ENCODE measurements at regions not wholly inside any gene's neighbourhood (a gene's known extent, or its start where the extent isn't known, plus 50 kb on each side); places are given as distances from the start of the nearest gene placed in this dataset.

DNA sequence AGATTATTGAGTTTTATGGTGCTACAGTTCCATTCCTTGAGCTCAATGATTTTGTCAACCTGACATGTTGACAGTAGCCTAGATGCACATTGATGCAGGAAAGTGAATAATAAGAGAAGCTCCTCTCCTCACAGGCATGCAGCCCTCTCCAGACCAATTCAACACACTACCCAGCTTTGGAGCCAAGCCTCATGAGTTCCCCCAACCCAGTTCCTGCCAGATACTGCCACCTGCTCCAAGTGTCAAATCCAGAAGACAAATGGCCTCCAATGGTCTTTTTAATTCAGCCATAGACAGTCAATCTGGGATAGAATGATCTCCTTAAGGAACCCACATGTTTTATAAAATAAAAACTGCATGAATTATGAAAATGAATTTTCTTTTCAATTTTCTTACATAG, 83.7 kb upstream of the ARHGEF3 start:
- TF ChIP-seq, protein P1, sequence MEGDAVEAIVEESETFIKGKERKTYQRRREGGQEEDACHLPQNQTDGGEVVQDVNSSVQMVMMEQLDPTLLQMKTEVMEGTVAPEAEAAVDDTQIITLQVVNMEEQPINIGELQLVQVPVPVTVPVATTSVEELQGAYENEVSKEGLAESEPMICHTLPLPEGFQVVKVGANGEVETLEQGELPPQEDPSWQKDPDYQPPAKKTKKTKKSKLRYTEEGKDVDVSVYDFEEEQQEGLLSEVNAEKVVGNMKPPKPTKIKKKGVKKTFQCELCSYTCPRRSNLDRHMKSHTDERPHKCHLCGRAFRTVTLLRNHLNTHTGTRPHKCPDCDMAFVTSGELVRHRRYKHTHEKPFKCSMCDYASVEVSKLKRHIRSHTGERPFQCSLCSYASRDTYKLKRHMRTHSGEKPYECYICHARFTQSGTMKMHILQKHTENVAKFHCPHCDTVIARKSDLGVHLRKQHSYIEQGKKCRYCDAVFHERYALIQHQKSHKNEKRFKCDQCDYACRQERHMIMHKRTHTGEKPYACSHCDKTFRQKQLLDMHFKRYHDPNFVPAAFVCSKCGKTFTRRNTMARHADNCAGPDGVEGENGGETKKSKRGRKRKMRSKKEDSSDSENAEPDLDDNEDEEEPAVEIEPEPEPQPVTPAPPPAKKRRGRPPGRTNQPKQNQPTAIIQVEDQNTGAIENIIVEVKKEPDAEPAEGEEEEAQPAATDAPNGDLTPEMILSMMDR (IDR thresholded peaks at IDR 0.05; ENCODE audit: borderline replicate concordance, extremely low read depth, insufficient read depth) = no peak
- FAIRE-seq (no peak), DNase-seq (no peak)
- no peaks in the 10 kb centered on the region for H3K36me3 ChIP-seq (ENCODE audit: control insufficient read depth in 2 of 3, insufficient read depth in 3 of 3, low read length in 3 of 3)
- peaks cover 0 to 3% (median 0%) of the 10 kb centered on the region in 3 donors for H3K4me1 ChIP-seq (ENCODE audit: control insufficient read depth in 2 of 3, insufficient read depth in 2 of 3, low read depth in 1 of 3, low read length in 3 of 3)
- no peaks in the 10 kb centered on the region for H3K9me3 ChIP-seq (ENCODE audit: control insufficient read depth in 2 of 3, insufficient read depth in 1 of 3, low read length in 3 of 3)
- no peak overlapping the region for H3K27ac ChIP-seq (ENCODE audit: low read depth in 2 of 2, low read length in 2 of 2)
- intact Hi-C loops (cut with DNase I) = no loop called here
- no peak overlapping the region for H3K4me3 ChIP-seq (ENCODE audit: low read length in 3 of 3)
- no peak overlapping the region for H3K9ac ChIP-seq (ENCODE audit: low read length in 3 of 3)
- H3K27me3 ChIP-seq (ENCODE audit: control insufficient read depth, insufficient read depth, low read length) = no peaks in the 10 kb centered on the region

GRCh38 chr3:56884387-56884786, 82.6 kb upstream of the ARHGEF3 start:
- FAIRE-seq (no peak), DNase-seq (no peak)
- no peak overlapping the region for H3K9ac ChIP-seq (ENCODE audit: low read length in 3 of 3)
- H3K9me3 ChIP-seq (ENCODE audit: control insufficient read depth in 2 of 3, insufficient read depth in 1 of 3, low read length in 3 of 3) = no peaks in the 10 kb centered on the region
- H3K4me1 ChIP-seq (ENCODE audit: control insufficient read depth in 2 of 3, insufficient read depth in 2 of 3, low read depth in 1 of 3, low read length in 3 of 3) = peaks cover 0 to 3% (median 0%) of the 10 kb centered on the region in 3 donors
- no peaks in the 10 kb centered on the region for H3K36me3 ChIP-seq (ENCODE audit: control insufficient read depth in 2 of 3, insufficient read depth in 3 of 3, low read length in 3 of 3)
- intact Hi-C loops (cut with DNase I) = no loop called here
- H3K27me3 ChIP-seq (ENCODE audit: control insufficient read depth, insufficient read depth, low read length) = no peaks in the 10 kb centered on the region
- H3K27ac ChIP-seq (ENCODE audit: low read depth in 2 of 2, low read length in 2 of 2) = no peak overlapping the region
- no peak overlapping the region for H3K4me3 ChIP-seq (ENCODE audit: low read length in 3 of 3)
- TF ChIP-seq, protein P1 (IDR thresholded peaks at IDR 0.05; ENCODE audit: borderline replicate concordance, extremely low read depth, insufficient read depth) = no peak

- Histone ChIP-seq H3K4me1 (ENCODE audit: control insufficient read depth in 2 of 3, insufficient read depth in 2 of 3, low read depth in 1 of 3, low read length in 3 of 3) (peaks cover 0 to 3% (median 0%) of the 10 kb centered on the region in 3 donors), H3K27ac (ENCODE audit: low read depth in 2 of 2, low read length in 2 of 2) (no peak overlapping the region), H3K9me3 (ENCODE audit: control insufficient read depth in 2 of 3, insufficient read depth in 1 of 3, low read length in 3 of 3) (no peaks in the 10 kb centered on the region), H3K4me3 (ENCODE audit: low read length in 3 of 3) (no peak overlapping the region), H3K27me3 (ENCODE audit: control insufficient read depth, insufficient read depth, low read length) (no peaks in the 10 kb centered on the region), H3K9ac (ENCODE audit: low read length in 3 of 3) (no peak overlapping the region), H3K36me3 (ENCODE audit: control insufficient read depth in 2 of 3, insufficient read depth in 3 of 3, low read length in 3 of 3) (no peaks in the 10 kb centered on the region)
- intact Hi-C loops (cut with DNase I) = no loop called here
- DNase-seq = no peak
- FAIRE-seq = no peak
- TF ChIP-seq, protein P1 (IDR thresholded peaks at IDR 0.05; ENCODE audit: borderline replicate concordance, extremely low read depth, insufficient read depth) = no peak
Observed at GRCh38 chr3:56883828-56884227, 82.1 kb upstream of the ARHGEF3 start.

- Histone ChIP-seq H3K9me3 (ENCODE audit: control insufficient read depth in 2 of 3, insufficient read depth in 1 of 3, low read length in 3 of 3) (no peaks in the 10 kb centered on the region), H3K4me1 (ENCODE audit: control insufficient read depth in 2 of 3, insufficient read depth in 2 of 3, low read depth in 1 of 3, low read length in 3 of 3) (peaks cover 0 to 3% (median 0%) of the 10 kb centered on the region in 3 donors), H3K27ac (ENCODE audit: low read depth in 2 of 2, low read length in 2 of 2) (no peak overlapping the region), H3K27me3 (ENCODE audit: control insufficient read depth, insufficient read depth, low read length) (no peaks in the 10 kb centered on the region), H3K4me3 (ENCODE audit: low read length in 3 of 3) (no peak overlapping the region), H3K9ac (ENCODE audit: low read length in 3 of 3) (no peak overlapping the region), H3K36me3 (ENCODE audit: control insufficient read depth in 2 of 3, insufficient read depth in 3 of 3, low read length in 3 of 3) (no peaks in the 10 kb centered on the region)
- DNase-seq (no peak), FAIRE-seq (no peak)
- TF ChIP-seq, protein P1 (IDR thresholded peaks at IDR 0.05; ENCODE audit: borderline replicate concordance, extremely low read depth, insufficient read depth) = no peak
- intact Hi-C loops (cut with DNase I) = no loop called here
Observed at GRCh38 chr3:56882896-56883295, 81.1 kb upstream of the ARHGEF3 start.

Data from kidney (tissue), 13 donors.